GM06990 (cell line): ENCODE measurements at regions not wholly inside any gene's neighbourhood (a gene's known extent, or its start where the extent isn't known, plus 50 kb on each side); places are given as distances from the start of the nearest gene placed in this dataset.

Experiments used
- DNase-seq: peaks from one replicate; pipeline ENCODE4 v3.0.0-alpha.2; 2011; ENCODE audit not compliant: insufficient read length; ENCODE audit errors: extremely low read depth
- H3K27me3 ChIP-seq: replicated peaks from 2 replicates; pipeline ENCODE4 v1.6.0; 2011; ENCODE audit warnings: low read length; ENCODE audit not compliant: control insufficient read depth, insufficient read depth
- H3K36me3 ChIP-seq: 2 replicates; pipeline ENCODE4 v1.5.1; 2011; ENCODE audit warnings: low read length; ENCODE audit not compliant: control insufficient read depth, insufficient read depth
- H3K4me3 ChIP-seq: replicated peaks from 2 replicates; pipeline ENCODE4 v1.5.1; 2011; ENCODE audit warnings: low read depth, mild to moderate bottlenecking, control low read depth, low read length
- CTCF ChIP-seq: IDR thresholded peaks from 2 replicates; pipeline ENCODE4 v1.5.1; 2011; ENCODE audit warnings: low read length, control low read depth, mild to moderate bottlenecking, inconsistent platforms; ENCODE audit not compliant: insufficient read depth, poor library complexity, severe bottlenecking

DNA sequence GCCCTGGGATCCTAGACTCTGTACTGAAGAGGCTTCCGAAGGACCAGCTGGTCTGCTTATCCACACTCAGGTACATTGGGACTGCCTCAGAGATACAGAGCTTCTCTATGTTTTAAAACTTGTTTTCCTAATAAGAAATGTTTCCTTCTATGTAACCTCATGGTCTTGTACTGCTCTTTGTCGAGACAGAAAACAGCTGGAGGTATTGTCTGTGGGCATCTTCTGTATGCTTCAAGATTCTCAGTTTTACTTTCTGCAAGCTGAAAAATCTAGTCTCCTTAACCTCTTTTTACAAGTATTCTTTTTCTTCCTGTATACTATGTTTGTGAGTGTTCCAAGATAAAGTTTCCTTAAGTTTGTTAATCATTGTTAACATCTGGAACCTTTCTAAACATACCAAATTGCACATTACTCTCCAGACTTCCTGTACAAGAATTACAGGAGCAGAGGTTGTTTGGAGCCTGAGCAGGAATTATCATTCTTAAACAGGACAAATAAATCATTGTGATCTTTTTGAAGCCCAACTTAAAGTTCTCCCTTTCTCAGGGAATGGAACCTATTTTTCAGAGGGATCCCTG, 358.3 kb upstream of the CFAP20DC start:
- no peaks in the 10 kb centered on the region for H3K27me3 ChIP-seq
- no peak for TF ChIP-seq CTCF
- DNase-seq: no peak

DNA sequence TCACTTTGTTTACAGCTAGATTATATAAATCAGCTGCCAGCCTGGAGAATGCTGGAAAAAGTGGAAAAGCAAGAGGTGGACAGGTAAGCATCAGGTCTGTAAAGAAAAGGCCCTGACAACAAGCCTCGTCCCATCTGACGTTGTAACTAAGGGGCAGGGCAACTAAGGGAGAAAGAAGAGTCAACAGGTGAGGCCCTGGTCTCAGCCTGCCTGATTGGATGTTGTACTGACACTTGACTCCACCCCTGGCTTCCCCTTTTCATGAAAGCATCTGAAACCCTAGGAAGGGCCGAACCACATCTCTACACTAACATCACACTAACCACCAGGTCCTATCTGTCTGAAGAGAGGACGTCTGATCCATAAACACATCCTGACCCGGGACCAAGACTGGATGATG, 357.6 kb upstream of the CFAP20DC start:
- H3K4me3 ChIP-seq: no peak overlapping the region
- no peak for DNase-seq
- no peak for TF ChIP-seq CTCF
- no peaks in the 10 kb centered on the region for H3K36me3 ChIP-seq
- no peaks in the 10 kb centered on the region; the same call in 1 of the 2 replicates for H3K27me3 ChIP-seq

More for the DNA sequence above, 358.3 kb upstream of the CFAP20DC start:
- Histone ChIP-seq H3K36me3 (no peaks in the 10 kb centered on the region), H3K4me3 (no peak overlapping the region)

DNA sequence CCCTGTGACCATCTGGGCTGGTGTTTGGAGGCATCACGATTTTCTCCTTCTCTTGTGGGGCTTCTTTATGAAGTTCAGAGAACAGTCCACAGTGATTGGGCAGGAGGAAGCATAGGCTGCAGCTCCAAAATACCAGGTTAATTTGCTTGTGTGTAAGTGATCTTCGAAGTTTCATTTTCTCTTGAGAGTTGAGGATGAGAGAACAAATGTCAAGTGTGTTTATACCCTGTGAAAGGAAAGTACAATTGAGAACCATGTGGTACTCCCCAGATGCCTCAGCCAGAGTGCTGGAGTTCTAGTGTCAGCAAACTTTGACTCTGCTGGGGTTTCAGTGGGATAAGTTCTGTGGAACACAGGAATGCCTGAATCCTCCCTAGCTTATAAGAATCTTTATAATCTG, 357.1 kb upstream of the CFAP20DC start:
- Histone ChIP-seq H3K4me3 (no peak overlapping the region), H3K27me3 (no peaks in the 10 kb centered on the region; the same call in 1 of the 2 replicates), H3K36me3 (no peaks in the 10 kb centered on the region)
- TF ChIP-seq CTCF: no peak
- DNase-seq: no peak

DNA sequence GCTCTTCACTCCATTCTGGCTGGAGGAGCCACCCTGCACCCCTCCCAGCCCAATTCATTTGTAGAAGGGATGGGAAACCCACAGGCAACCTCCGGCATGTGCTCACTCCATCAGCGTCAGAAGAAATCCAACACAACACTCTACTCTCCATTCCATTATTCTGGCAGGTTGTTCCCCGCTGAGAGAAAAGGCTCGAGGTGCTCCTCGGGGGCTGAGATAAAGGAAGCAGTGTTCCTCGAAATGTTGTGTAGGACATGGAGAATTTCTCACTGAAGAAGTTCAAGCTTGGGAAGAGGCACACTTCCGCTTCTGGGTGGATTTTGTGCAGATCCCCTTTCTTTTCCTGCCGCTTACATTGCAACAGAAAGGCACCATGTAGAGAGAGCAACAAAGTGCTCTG, 355.0 kb upstream of the CFAP20DC start:
- H3K36me3 ChIP-seq: no peaks in the 10 kb centered on the region
- no peak for TF ChIP-seq CTCF
- no peak for DNase-seq
- H3K4me3 ChIP-seq: no peak overlapping the region
- no peaks in the 10 kb centered on the region; the same call in 1 of the 2 replicates for H3K27me3 ChIP-seq

- no peak for TF ChIP-seq CTCF
- Histone ChIP-seq H3K36me3 (no peaks in the 10 kb centered on the region), H3K27me3 (no peaks in the 10 kb centered on the region; the same call in 1 of the 2 replicates), H3K4me3 (no peak overlapping the region)
- DNase-seq: no peak
Observed at GRCh38 chr3:59404064-59404463, 354.2 kb upstream of the CFAP20DC start.

DNA sequence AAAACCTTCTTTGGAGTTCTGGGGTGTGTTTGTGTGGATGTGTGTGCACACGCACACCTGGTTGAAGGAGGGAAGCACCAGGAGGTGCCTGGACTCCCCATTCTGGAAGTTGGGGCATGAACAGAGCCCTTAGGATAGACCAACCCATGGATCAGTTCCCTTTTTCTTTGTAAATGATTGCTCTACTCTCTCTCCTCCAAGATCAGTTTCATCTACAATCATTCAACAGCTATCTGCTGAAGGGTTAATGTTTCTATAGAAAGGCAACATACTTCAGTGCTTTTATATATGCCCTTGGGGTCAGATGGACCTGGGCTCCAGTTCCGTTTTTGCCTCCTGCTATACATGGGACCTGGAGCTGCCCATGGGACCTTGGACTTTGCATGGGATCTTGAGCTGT, 352.1 kb upstream of the CFAP20DC start:
- no peak for TF ChIP-seq CTCF
- no peak for DNase-seq
- H3K36me3 ChIP-seq: no peaks in the 10 kb centered on the region
- no peaks in the 10 kb centered on the region; the same call in 1 of the 2 replicates for H3K27me3 ChIP-seq
- no peak overlapping the region for H3K4me3 ChIP-seq
